NCI-H1930 (cell line): ENCODE measurements at regions not wholly inside any gene's neighbourhood (a gene's known extent, or its start where the extent isn't known, plus 50 kb on each side); places are given as distances from the start of the nearest gene placed in this dataset.

Source experiments
- DNase-seq, 2 experiments: peaks; one replicate each; lab custom pipeline; 2025; lab: John Stamatoyannopoulos, UW

- DNase-seq = no peak
Observed at GRCh38 chr4:11268149-11268548, 160.5 kb downstream of the HS3ST1 start.

DNA sequence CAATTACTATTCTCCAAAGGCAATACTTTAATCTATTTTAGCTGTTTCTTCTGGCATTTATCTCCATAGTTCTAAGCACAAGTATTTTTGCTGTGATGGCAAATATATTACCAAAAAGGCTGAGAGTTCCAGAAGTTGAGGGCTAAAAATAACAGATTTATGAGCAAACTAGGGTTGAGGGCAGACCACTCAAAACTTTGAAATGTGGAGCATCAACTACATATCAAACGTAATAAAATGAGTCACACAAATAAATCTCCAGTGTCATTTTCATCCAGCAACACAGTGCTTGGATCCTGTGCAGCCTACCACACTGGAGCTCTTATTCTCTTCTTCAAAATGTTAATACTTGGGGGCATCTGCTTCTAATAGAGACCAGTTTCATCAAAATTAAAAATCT lies 163.9 kb downstream of the HS3ST1 start:
- no peak for DNase-seq

- DNase-seq = no peak
Observed at GRCh38 chr4:11264346-11264745, 164.3 kb downstream of the HS3ST1 start.

DNA sequence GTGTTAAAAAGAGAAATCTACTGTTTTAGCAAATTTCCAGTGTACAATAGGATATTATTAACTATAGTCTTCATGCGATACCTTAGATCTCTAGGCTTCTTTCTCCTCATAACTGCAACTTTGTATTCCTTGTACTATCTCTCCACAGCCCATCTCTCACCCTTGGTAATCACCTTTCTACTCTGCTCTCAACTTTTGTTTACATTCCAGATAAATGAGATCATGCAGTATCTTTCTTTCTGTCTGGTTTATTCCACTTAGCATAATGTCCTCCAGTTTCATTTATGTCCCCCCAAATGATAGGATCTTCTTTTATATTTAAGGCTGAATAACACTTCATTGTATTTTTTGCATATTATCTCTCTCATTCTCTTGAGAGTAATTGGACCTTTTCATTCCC lies 165.5 kb downstream of the HS3ST1 start:
- no peak for DNase-seq

DNA sequence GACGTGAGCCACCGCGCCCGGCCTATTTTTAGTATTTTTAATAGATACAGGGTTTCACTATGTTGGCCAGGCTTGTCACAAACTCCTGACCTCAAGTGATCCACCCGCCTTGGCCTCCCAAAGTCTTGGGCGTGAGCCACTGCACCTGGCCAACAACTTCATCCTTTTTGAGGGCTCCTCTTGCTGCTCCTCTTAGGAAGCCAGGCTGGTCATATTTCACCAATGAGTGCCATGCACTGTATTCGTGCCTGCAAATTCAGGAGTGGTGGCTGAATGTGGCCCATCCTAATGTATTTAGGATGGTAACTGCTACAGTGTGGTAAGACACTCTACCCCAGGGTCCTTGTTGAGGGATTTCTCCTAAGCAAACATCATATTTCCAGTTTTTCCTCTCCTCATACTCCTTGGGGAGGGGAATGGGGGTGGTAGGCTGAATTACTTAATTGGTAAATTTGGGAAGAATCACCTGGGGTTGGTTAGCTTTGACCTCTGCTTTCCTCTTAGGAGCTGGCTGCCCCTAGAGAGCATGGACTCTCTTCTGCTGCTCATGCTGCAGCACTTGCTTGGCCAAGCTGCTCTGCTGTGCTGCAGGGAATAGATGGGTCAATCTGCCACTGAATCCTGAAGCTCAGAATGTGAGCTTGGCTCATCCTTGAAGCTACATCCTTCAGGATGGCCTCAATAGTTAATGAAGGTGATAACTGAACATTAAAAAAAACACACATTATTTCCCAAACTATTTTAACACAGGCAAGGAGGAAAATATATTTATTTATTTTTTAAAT lies 167.4 kb downstream of the HS3ST1 start:
- no peak for DNase-seq

- no peak for DNase-seq
Observed at GRCh38 chr4:11259837-11260236, 168.9 kb downstream of the HS3ST1 start.

- DNase-seq = no peak
Observed at GRCh38 chr4:11252149-11252548, 176.5 kb downstream of the HS3ST1 start.

GRCh38 chr4:11250510-11250909 lies 178.2 kb downstream of the HS3ST1 start:
- no peak for DNase-seq

DNA sequence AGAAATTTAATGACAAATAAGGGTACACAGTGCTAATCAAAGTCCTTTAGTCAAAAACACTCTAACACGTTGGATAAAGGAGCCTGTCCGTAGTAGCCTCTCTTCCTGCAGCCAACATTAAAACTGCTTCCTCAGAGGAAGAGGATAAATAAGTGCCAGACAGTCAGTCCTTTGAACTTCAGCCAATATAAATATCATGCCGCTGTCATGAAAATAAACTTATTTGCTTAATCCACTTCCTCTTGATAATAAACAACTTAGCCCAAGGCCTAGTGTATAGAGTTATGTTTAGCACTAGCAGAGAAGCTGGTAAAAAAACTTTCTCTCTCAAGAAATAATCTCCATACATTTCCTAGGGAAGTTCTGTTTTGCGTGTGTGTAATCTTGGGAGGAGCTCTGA lies 196.7 kb downstream of the HS3ST1 start:
- no peak for DNase-seq

GRCh38 chr4:11230866-11231265 lies 197.8 kb downstream of the HS3ST1 start:
- DNase-seq = no peak

DNA sequence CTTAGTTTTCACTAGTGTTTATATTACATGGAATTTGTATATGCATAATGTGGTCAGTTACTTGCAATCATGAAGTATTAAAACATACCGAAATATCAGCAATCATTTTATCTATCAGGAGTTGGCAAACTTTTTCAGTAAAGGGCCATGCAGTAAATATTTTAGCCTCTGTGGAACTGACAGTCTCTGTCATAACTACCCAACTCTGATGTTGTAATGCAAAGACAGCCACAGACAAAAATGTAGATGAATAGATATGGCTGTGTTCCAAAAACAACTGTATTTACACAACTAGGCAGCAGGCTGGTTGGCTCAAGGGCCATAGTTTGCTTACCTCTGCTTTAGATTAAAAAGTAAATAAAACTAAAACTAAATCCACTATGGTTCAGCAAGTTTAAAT lies 200.2 kb downstream of the HS3ST1 start:
- DNase-seq = no peak

- peak; percentile 5 to 10 for DNase-seq
Observed at GRCh38 chr4:11223311-11223710, 205.4 kb downstream of the HS3ST1 start.

DNA sequence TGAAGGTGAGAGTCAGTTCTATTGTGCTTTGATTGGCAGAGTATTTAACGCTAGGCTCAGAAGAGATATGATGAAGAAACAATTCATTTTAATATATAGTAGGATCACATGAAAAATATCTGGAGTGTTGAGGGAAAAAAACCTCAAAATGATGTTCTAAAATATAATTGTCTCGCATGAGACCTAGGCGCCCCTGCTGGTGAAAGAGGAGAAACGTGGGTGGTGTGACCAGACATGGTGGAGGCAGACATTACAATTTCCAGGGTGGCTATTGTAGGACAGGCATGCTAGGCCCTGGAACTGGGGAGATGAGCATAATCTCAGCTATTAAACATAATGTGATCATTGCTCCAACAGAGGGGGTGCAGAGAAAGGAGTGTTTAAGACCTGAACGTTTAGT lies 210.0 kb downstream of the HS3ST1 start:
- DNase-seq = no peak

- no peak for DNase-seq
Observed at GRCh38 chr4:11216520-11216919, 212.2 kb downstream of the HS3ST1 start.

DNA sequence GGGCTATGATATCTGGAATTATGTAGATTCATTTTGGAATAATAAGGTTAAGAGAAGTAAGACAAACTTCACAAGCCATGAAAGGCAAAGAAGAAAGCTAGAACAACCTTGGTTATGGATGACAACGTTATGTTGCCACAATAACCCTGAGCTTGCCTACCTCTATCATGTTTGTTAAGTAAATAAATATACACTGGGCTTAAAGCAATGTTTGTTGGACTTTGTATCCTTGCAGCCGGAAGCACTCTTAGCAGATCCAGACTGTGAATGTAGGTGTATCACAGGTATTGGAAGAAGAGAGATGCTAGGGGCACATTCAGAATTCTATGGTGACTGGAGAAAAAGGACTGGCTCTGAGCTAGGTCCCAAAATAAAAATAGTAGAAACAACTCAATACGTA lies 214.4 kb downstream of the HS3ST1 start:
- DNase-seq = no peak

DNA sequence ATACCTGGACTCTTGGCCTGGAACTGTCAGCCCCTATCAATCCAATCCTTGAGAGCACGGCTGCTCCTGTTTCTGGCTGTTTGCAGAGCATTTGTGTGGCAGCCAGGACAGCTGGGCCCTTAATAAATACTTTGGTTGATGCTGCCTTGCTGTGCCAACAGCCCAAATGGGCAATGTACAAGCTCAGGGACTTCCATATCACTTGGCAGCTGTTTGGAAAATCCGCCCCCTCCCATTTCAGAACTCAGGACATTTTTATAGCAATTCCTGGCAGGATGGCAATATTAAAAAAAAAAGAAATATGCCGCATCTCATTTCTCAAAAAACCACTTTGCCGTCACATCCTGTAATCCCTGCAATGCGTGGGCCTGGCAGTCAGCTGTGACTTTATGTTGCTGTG lies 218.9 kb downstream of the HS3ST1 start:
- no peak for DNase-seq

GRCh38 chr4:11201256-11201655 lies 227.4 kb downstream of the HS3ST1 start:
- DNase-seq = no peak

DNA sequence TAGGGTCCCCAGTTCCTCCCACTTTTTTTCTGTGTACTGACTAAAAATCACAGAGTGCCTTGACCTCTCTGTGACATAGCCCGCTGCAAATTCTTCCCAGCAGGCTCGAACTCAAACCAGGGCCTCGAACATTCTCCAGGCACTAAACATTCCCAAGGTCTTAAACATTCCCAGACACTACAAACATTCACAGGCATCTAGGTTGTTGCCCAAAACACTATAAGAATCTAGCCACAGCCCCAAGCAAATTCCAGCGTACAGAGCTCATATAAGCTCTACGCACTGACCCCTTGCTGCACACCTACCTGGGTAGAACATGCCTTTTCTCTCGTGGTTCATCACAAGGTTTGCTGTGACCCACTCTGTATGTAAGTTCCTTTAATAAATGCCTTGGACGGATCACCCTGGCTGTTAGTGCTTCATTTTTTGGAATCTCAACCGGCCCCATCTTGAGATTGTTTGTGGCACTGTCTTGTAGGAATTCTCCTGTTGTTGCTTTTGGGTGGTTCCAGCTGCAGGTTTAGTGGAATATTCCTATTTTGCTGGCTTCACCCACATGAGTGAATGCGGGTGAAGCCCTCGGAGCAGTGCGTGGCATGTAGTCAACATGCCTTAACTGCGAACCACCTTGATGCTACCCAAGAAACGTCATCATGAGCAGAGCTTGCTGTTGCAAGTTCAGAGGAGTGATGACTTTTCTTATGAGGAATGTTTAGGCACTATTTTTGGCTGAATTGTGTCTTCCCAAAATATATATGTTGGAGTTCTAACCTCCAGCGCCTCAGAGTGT lies 230.0 kb downstream of the HS3ST1 start:
- no peak for DNase-seq

DNA sequence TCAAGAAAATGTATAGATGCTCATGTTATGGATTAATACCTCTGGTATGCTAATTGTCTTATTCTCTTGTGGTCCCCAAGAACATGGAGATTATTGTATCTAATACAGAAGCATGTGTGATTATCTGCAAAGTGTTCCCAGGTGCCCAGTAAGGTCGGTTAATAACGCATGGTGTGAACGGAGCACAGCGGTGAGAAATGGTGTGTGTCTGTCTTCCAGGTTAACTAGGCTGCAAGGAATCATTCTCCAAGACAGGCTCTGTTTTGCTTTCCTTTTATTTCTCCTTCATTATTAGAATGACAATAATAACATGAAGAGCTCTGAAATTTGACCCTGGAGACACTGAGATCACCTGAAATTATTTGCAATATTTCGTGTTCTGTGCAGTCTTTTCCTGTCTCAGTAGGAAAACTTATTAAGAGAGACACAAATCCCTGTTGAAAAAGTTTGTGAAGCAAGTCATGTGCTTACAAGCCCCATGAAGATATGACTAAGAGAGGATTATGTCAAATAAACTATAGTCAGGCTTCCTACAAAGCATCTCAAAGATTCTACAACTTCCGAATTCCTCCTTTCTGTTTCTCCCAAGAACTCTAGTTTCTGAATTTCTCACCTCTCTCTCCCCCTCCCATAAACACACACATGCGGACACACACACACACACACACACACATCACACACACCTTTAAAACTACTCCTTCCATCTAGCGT lies 230.9 kb downstream of the HS3ST1 start:
- DNase-seq = no peak

DNA sequence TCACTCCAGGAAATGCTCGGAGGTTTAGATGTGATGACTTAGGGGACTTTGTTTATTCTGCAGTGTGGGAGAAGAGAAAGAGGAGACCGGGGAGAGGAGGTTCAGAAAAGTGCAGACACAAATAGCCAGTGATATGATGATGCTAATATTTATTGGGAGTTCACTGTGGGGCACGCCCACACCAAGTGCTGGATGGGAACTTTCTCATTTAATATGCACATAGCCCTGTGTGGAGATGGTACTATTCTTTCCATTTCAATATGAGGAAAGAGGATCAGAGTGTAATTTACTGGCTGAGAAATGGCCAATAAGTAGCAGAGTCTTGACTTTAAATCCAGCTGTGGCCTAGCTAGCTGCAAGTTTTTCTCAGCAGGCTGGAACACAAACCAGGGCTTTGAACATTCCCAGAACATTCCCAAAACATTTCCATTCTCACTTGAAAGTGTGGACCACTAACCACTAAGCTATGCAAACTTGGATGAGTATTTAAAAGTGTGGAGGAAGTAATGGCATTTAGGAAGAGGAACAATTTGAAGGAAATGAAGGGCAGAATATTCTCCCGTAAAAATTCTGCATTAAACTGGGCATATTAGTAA lies 231.7 kb downstream of the HS3ST1 start:
- no peak for DNase-seq

DNA sequence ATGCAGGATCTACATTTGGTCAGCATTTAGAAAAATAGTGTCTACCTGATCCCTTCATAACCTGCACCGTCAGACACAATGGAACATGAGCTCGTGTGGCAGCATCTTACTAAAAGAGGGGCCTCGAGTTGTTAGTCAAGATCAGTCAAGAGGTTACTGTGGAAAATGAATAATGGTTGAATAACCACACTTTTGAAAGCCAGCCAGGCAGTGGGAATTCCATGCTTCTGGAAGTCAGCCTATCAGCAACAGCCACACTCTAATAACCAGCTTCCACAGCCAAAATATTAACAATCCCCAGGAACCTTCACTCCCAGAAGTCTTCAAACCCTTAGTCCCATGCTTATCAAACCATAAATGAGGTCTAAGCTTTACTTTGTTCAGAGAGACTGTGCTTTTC lies 234.3 kb downstream of the HS3ST1 start:
- DNase-seq = no peak

- no peak for DNase-seq
Observed at GRCh38 chr4:11189756-11190155, 238.9 kb downstream of the HS3ST1 start.

- no peak for DNase-seq
Observed at GRCh38 chr4:11183356-11183740, 245.3 kb downstream of the HS3ST1 start.
